Caco-2 (cell line): ENCODE measurements at regions not wholly inside any gene's neighbourhood (a gene's known extent, or its start where the extent isn't known, plus 50 kb on each side); places are given as distances from the start of the nearest gene placed in this dataset.

Experiments
- BruUV-seq: library from RNA; stranded (reverse); fragments of 400-500 nt; replicated peaks from 2 replicates; lab custom pipeline; 2021; lab: Mats Ljungman, UMichigan
- CTCF ChIA-PET: fragments of 300-600 bp; sonication (Branson Sonifier 250); formaldehyde crosslinking; loops from one replicate; lab custom pipeline; 2022; ENCODE audit warnings: antibody characterized with exemption; lab: Charles Lee
- POLR2A ChIA-PET: fragments of 300-600 bp; sonication (Branson Sonifier 250); formaldehyde crosslinking; loops from one replicate; lab custom pipeline; 2022; ENCODE audit warnings: antibody characterized with exemption; lab: Charles Lee
- DNase-seq, 2 experiments: peaks; one replicate each; pipeline versions ENCODE4 v3.0.0 to v3.0.0-alpha.2; 2020 to 2022
- H3K27me3 ChIP-seq: replicated peaks from 2 replicates; pipeline ENCODE4 v1.6.0; 2011; ENCODE audit warnings: low read length; ENCODE audit not compliant: control insufficient read depth, insufficient read depth
- H3K36me3 ChIP-seq: 2 replicates; pipeline ENCODE4 v1.5.1; 2011; ENCODE audit warnings: low read length; ENCODE audit not compliant: control insufficient read depth, insufficient read depth
- H3K4me1 ChIP-seq: fragments of 250-450 bp; sonication (Bioruptor Pico); 2 replicates; pipeline ENCODE4 v1.5.1; 2020; ENCODE audit warnings: mild to moderate bottlenecking
- H3K4me3 ChIP-seq: 2 replicates; pipeline ENCODE4 v1.5.1; 2011; ENCODE audit warnings: low read depth, mild to moderate bottlenecking, control low read depth, low read length
- H3K9me3 ChIP-seq: fragments of 250-450 bp; sonication (Bioruptor Pico); 2 replicates; pipeline ENCODE4 v1.5.1; 2020; ENCODE audit warnings: mild to moderate bottlenecking, moderate library complexity
- H3K27ac Mint-ChIP-seq: one replicate; pipeline ENCODE4 v1.8.0; 2022; ENCODE audit warnings: mixed read lengths; ENCODE audit not compliant: unreplicated experiment
- H3K27me3 Mint-ChIP-seq: one replicate; pipeline ENCODE4 v1.8.0; 2022; ENCODE audit warnings: mixed read lengths; ENCODE audit not compliant: insufficient read depth, unreplicated experiment
- H3K36me3 Mint-ChIP-seq: one replicate; pipeline ENCODE4 v1.8.0; 2022; ENCODE audit warnings: mild to moderate bottlenecking, mixed read lengths; ENCODE audit not compliant: insufficient read depth, unreplicated experiment
- H3K4me1 Mint-ChIP-seq: one replicate; pipeline ENCODE4 v1.8.0; 2022; ENCODE audit warnings: low read depth, mixed read lengths; ENCODE audit not compliant: unreplicated experiment
- H3K4me3 Mint-ChIP-seq: one replicate; pipeline ENCODE4 v1.8.0; 2022; ENCODE audit warnings: mild to moderate bottlenecking, moderate library complexity, mixed read lengths; ENCODE audit not compliant: unreplicated experiment
- H3K9me3 Mint-ChIP-seq: one replicate; pipeline ENCODE4 v1.8.0; 2022; ENCODE audit warnings: mixed read lengths; ENCODE audit not compliant: unreplicated experiment
- intact Hi-C: fragments of 100-400 bp; cut with micrococcal nuclease; formaldehyde crosslinking; loops from one replicate; pipeline ENCODE4 v1.10.0; 2022; ENCODE audit not compliant: unreplicated experiment
- TF ChIP-seq, protein P1 (sequence below), 2 experiments: fragments of 200-600 bp in 1 of 2; IDR thresholded peaks; 1 replicate in 1 of 2; 2 replicates in 1 of 2; pipeline versions ENCODE4 v1.5.1 to v1.8.0; 2011 to 2022; ENCODE audit warnings: antibody characterized with exemption in 1 of 2, control low read depth in 1 of 2, inconsistent platforms in 1 of 2, low read depth in 1 of 2, low read length in 1 of 2, mild to moderate bottlenecking in 1 of 2, moderate library complexity in 1 of 2; ENCODE audit not compliant: insufficient read depth in 1 of 2, severe bottlenecking in 1 of 2, unreplicated experiment in 1 of 2

DNA sequence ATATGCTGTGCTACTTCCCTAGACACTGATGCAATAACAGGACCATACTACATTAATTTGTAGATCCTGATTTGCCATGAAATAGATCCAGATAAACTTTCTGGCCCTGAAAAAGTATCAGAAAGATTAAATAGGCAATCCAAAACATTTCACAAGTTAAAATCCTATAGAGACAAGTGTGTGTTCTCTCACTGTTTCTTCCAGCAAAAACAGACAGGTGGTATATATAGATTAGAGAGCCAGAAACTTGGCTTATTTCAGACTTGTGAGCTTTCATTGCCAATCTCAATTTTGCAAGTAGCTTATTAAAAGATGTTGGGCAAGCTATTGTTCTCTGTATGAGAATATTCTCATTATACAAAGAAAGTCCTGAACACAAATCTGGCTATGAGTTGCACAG is 289.1 kb upstream of the MANEA start:
- no TSS peak for BruUV-seq
- no peaks in the 10 kb centered on the region for H3K36me3 ChIP-seq
- DNase-seq = no peak
- H3K9me3 ChIP-seq = no peaks in the 10 kb centered on the region
- H3K4me1 ChIP-seq = peaks cover 5% of the 10 kb centered on the region
- intact Hi-C loops = no loop called here
- no peaks in the 10 kb centered on the region for H3K36me3 Mint-ChIP-seq
- H3K4me1 Mint-ChIP-seq = peaks cover 11% of the 10 kb centered on the region
- H3K4me3 Mint-ChIP-seq = no peak overlapping the region
- H3K27me3 ChIP-seq = no peaks in the 10 kb centered on the region
- ChIA-PET POLR2A (no interaction called here), CTCF (no interaction called here)
- H3K9me3 Mint-ChIP-seq = peaks cover 11% of the 10 kb centered on the region
- TF ChIP-seq, protein P1, sequence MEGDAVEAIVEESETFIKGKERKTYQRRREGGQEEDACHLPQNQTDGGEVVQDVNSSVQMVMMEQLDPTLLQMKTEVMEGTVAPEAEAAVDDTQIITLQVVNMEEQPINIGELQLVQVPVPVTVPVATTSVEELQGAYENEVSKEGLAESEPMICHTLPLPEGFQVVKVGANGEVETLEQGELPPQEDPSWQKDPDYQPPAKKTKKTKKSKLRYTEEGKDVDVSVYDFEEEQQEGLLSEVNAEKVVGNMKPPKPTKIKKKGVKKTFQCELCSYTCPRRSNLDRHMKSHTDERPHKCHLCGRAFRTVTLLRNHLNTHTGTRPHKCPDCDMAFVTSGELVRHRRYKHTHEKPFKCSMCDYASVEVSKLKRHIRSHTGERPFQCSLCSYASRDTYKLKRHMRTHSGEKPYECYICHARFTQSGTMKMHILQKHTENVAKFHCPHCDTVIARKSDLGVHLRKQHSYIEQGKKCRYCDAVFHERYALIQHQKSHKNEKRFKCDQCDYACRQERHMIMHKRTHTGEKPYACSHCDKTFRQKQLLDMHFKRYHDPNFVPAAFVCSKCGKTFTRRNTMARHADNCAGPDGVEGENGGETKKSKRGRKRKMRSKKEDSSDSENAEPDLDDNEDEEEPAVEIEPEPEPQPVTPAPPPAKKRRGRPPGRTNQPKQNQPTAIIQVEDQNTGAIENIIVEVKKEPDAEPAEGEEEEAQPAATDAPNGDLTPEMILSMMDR (IDR thresholded peaks at IDR 0.05; ENCODE audit: insufficient read depth in 1 of 2, low read depth in 1 of 2, low read length in 1 of 2, severe bottlenecking in 1 of 2, unreplicated experiment in 1 of 2) = no peak
- H3K27me3 Mint-ChIP-seq = no peaks in the 10 kb centered on the region
- H3K27ac Mint-ChIP-seq = no peak overlapping the region
- H3K4me3 ChIP-seq = no peak overlapping the region

DNA sequence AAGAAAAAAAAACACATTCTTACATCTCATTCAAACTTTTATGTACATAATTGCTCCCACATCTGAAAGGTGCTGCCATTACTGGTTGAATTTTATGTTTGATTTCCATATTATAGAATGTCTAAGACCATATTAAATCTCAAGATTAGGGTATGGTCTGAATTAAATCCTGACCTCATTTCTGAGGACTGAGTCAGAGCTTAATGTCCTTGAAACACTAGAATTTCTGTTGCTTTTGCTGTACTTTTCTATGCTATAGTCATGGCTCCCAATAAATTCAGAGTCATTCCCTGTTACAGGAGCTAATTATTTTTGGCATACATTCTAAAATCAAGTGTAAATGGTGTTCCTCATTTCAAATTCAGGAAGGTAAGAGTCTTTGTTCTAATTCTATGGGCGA is 285.3 kb upstream of the MANEA start:
- TF ChIP-seq, protein P1 (IDR thresholded peaks at IDR 0.05; ENCODE audit: insufficient read depth in 1 of 2, low read depth in 1 of 2, low read length in 1 of 2, severe bottlenecking in 1 of 2, unreplicated experiment in 1 of 2) = no peak
- no peaks in the 10 kb centered on the region for H3K27me3 Mint-ChIP-seq
- Histone ChIP-seq H3K36me3 (no peaks in the 10 kb centered on the region), H3K27me3 (no peaks in the 10 kb centered on the region), H3K9me3 (no peaks in the 10 kb centered on the region; the same call in 1 of the 2 replicates), H3K4me1 (peaks cover 24% of the 10 kb centered on the region), H3K4me3 (no peak overlapping the region)
- no peak for DNase-seq
- no peak overlapping the region for H3K27ac Mint-ChIP-seq
- POLR2A ChIA-PET = no interaction called here
- no TSS peak for BruUV-seq
- no peaks in the 10 kb centered on the region for H3K36me3 Mint-ChIP-seq
- H3K4me3 Mint-ChIP-seq = no peak overlapping the region
- H3K9me3 Mint-ChIP-seq = peaks cover 11% of the 10 kb centered on the region
- intact Hi-C loops = no loop called here
- H3K4me1 Mint-ChIP-seq = peaks cover 18% of the 10 kb centered on the region
- CTCF ChIA-PET = no interaction called here

DNA sequence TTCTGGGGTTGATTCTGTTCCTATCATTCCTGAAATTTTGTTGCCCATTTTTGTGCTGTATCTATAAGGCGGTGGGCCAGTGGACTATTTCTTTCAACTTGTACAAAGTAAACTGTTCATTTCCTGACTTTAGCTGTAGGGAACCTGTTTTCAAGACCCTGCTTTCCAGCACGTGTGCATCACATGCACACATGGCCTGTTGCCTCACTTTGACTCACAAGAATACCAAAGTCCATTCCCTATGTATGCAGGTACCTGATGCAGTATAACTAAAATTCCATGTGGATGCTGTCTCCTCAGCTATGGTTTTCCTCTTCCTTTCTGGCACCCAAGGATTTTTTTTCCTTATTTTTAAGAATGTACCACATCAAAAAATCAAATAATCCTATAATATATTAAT is 284.1 kb upstream of the MANEA start:
- H3K36me3 Mint-ChIP-seq = no peaks in the 10 kb centered on the region
- Histone ChIP-seq H3K9me3 (no peaks in the 10 kb centered on the region; the same call in 1 of the 2 replicates), H3K27me3 (no peaks in the 10 kb centered on the region), H3K4me1 (peaks cover 24% of the 10 kb centered on the region), H3K36me3 (no peaks in the 10 kb centered on the region), H3K4me3 (no peak overlapping the region)
- no peak overlapping the region for H3K4me3 Mint-ChIP-seq
- POLR2A ChIA-PET = no interaction called here
- DNase-seq = peak; percentile 13 to 44
- intact Hi-C loops = no loop called here
- no TSS peak for BruUV-seq
- TF ChIP-seq, protein P1 (IDR thresholded peaks at IDR 0.05; ENCODE audit: insufficient read depth in 1 of 2, low read depth in 1 of 2, low read length in 1 of 2, severe bottlenecking in 1 of 2, unreplicated experiment in 1 of 2) = no peak
- no peaks in the 10 kb centered on the region for H3K27me3 Mint-ChIP-seq
- peak overlapping the region; percentile 92 for H3K27ac Mint-ChIP-seq
- peaks cover 18% of the 10 kb centered on the region for H3K4me1 Mint-ChIP-seq
- H3K9me3 Mint-ChIP-seq = peaks cover 11% of the 10 kb centered on the region
- CTCF ChIA-PET = no interaction called here
